ENCODE measurements at regions not wholly inside any gene's neighbourhood (a gene's known extent, or its start where the extent isn't known, plus 50 kb on each side); places are given as distances from the start of the nearest gene placed in this dataset.

DNA sequence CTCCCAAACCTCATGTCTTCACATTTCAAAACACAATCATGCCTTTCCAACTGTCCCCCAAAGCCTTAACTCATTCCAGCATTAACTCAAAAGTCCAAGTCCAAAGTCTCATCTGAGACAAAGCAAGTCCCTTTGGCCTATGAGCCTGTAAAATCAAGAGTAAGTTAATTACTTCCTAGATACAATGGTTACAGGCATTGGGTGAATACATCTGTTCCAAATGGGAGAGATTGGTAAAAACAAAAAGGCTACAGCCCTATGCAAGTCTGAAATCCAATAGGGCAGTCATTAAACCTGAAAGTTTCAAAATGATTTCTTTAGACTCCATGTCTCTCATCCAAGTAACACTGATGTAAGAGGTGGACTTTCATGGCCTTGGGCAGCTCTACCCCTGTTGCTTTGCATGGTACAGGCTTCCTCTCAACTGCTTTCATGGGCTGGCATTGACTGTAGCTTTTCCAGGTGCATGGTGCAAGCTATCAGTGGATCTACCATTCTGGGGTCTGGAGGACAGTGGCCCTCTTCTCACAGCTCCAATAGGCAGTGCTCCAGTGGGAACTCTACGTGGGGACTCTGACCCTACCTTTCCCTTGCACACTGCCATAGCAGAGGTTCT is 55.0 kb upstream of the PLSCR4 start:
- in situ Hi-C loops (cut with HindIII; ENCODE audit: low pct_unique_long_range_greater_than_20kb, low sequenced_read_pairs): no loop called here
- TF ChIP-seq JUND (IDR thresholded peaks at IDR 0.05; ENCODE audit: low read depth): no peak

DNA sequence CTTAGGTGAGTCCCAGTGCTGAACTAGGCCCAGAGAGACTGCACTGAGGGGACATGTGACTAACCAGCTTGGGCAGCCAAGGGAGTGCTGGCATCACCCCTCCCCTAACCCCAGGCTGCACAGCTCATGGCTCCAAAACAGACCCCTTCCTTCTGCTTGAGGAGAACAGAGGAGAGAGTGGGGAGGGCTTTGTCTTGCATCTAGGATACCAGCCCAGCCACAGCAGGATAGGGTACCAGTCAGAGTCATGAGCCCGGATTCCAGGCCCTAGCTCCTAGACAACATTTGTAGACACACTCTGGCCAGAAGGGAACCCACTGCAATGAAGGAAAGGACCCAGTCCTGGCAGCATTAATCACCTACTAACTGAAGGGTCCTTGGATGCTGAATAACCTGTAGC is 49.9 kb upstream of the PLSCR4 start:
- no peak for DNase-seq (ENCODE audit: low read depth in 1 of 2, low spot score in 1 of 2)
- in situ Hi-C loops (cut with HindIII; ENCODE audit: low pct_unique_long_range_greater_than_20kb, low sequenced_read_pairs): no loop called here
- no peak for TF ChIP-seq JUND (IDR thresholded peaks at IDR 0.05; ENCODE audit: low read depth)

More for the DNA sequence above, 55.0 kb upstream of the PLSCR4 start:
- DNase-seq (ENCODE audit: low read depth in 1 of 2, low spot score in 1 of 2): no peak

All from T47D (cell line).